NOMO-1 treated with DMSO at 0.1 percent for 48 hours (cell line): ENCODE measurements at regions not wholly inside any gene's neighbourhood (a gene's known extent, or its start where the extent isn't known, plus 50 kb on each side); places are given as distances from the start of the nearest gene placed in this dataset.

Experiments used
- DNase-seq: peaks from one replicate; lab custom pipeline; 2025; ENCODE audit not compliant: unreplicated experiment; lab: John Stamatoyannopoulos, UW

GRCh38 chr4:44861756-44862155 lies 135.4 kb upstream of the GNPDA2 start:
- DNase-seq, result peak; percentile 97

- no peak for DNase-seq
Observed at GRCh38 chr4:44859477-44859876, 133.1 kb upstream of the GNPDA2 start.

GRCh38 chr4:44848466-44848865 lies 122.1 kb upstream of the GNPDA2 start:
- no peak for DNase-seq

GRCh38 chr4:44845993-44846392 lies 119.6 kb upstream of the GNPDA2 start:
- DNase-seq, result no peak

GRCh38 chr4:44845309-44845708 lies 119.0 kb upstream of the GNPDA2 start:
- DNase-seq, result no peak

GRCh38 chr4:44842531-44842930 lies 116.2 kb upstream of the GNPDA2 start:
- DNase-seq, result peak; percentile 41

GRCh38 chr4:44817930-44818329 lies 91.6 kb upstream of the GNPDA2 start:
- no peak for DNase-seq

- no peak for DNase-seq
Observed at GRCh38 chr4:44806071-44806470, 79.7 kb upstream of the GNPDA2 start.

GRCh38 chr4:44804301-44804700 lies 77.9 kb upstream of the GNPDA2 start:
- no peak for DNase-seq

GRCh38 chr4:44801384-44801783 lies 75.0 kb upstream of the GNPDA2 start:
- no peak for DNase-seq

GRCh38 chr4:44791831-44792230 lies 65.5 kb upstream of the GNPDA2 start:
- no peak for DNase-seq

- DNase-seq, result no peak
Observed at GRCh38 chr4:44777115-44777514, 50.8 kb upstream of the GNPDA2 start.
